ENCODE measurements at regions not wholly inside any gene's neighbourhood (a gene's known extent, or its start where the extent isn't known, plus 50 kb on each side); places are given as distances from the start of the nearest gene placed in this dataset.

DNA sequence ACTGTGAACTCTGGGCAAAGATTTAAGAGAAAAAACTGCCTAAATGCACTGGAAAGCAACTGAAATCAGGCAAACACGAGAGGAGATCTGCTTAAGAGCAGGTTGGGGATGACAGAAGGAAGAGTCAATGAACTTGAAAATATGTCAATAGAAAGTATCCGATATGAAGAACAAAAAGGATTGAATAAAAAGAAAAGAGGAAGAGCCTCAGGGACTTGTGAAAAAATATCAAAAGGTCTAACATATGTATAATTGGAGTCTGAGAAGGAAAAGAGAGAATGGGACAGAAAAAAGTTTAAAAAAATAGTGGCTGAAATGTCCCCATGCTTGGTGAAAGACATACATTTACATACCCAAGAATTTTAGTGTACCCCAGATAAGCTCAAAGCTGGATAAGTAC, 195.5 kb downstream of the COPRS start:
- ChIA-PET CTCF (ENCODE audit: unreplicated experiment) (no interaction called here), POLR2A (no interaction called here)
- no peak overlapping the region for H3K4me3 ChIP-seq (ENCODE audit: low read depth, low read length, poor library complexity, severe bottlenecking)
- intact Hi-C loops (cut with micrococcal nuclease; ENCODE audit: unreplicated experiment) = no loop called here
- BruUV-seq (replicated peaks) = no TSS peak
- no peaks in the 10 kb centered on the region for H3K36me3 ChIP-seq (ENCODE audit: insufficient read depth, low read length)
- no peaks in the 10 kb centered on the region for H3K79me2 ChIP-seq (ENCODE audit: insufficient read depth, low read depth, low read length)
- no peaks in the 10 kb centered on the region for H4K20me1 ChIP-seq (ENCODE audit: insufficient read depth, low read length)
- no peak overlapping the region for H2AFZ ChIP-seq (ENCODE audit: low read length)
- H3K9me2 ChIP-seq (ENCODE audit: insufficient read depth, low read length) = no peaks in the 10 kb centered on the region
- H3K4me1 ChIP-seq (ENCODE audit: insufficient read depth, low read length, poor library complexity, severe bottlenecking) = no peaks in the 10 kb centered on the region
- no peak overlapping the region for H3K27ac ChIP-seq (ENCODE audit: low read depth, low read length, poor library complexity, severe bottlenecking)
- H3K4me2 ChIP-seq (ENCODE audit: low read length) = no peak overlapping the region
- no peak for TF ChIP-seq EZH2phosphoT487 (IDR thresholded peaks at IDR 0.05; ENCODE audit: borderline replicate concordance, low read depth, low read length)
- H3K9me3 ChIP-seq (ENCODE audit: low read length) = no peaks in the 10 kb centered on the region
- DNase-seq (ENCODE audit: low spot score) = no peak

DNA sequence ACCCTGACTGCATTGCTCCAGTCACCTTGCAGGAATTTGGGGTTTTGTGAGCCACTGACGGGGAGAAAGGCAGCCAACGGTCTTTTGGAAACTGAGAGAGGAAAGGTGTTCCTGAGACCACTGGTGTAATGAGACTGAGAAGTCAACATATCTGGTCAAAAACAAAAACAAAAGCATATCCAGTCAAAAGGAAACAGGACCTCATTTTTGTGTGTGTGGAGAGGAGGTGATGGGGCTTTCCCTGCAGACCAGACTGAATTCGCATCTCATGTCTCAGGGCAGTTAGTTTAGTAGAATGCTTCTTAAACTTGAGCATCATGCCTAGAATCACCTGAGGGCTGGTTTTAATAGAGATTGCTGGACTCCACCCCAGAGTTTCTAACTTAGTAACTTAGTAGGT, 198.4 kb downstream of the COPRS start:
- POLR2A ChIA-PET = no interaction called here
- CTCF ChIA-PET (ENCODE audit: unreplicated experiment) = no interaction called here

DNA sequence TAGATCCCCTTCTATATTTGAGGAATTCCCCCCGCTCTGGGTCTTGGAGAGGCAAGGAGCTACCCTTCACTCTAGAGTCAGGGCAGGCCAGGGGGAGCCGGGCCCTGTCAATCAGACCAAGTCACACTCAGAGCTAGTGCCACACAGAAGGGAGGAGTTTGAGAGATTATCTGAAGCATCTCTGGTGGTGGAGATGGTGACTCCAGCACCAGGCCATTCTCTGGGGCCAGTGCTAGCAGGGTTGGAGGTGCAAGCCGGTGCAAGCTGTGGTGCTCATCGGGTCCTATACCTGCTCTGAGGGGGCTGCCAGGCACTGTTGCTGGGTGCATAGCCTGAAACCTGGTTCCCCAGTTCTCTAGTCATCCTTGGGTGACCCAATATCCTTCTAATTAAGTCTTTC, 201.2 kb downstream of the COPRS start:
- H3K36me3 ChIP-seq (ENCODE audit: insufficient read depth, low read length) = no peaks in the 10 kb centered on the region
- DNase-seq (ENCODE audit: low spot score) = no peak
- H3K9me2 ChIP-seq (ENCODE audit: insufficient read depth, low read length) = no peaks in the 10 kb centered on the region
- TF ChIP-seq EZH2phosphoT487 (IDR thresholded peaks at IDR 0.05; ENCODE audit: borderline replicate concordance, low read depth, low read length) = no peak
- TF ChIP-seq, protein P1, sequence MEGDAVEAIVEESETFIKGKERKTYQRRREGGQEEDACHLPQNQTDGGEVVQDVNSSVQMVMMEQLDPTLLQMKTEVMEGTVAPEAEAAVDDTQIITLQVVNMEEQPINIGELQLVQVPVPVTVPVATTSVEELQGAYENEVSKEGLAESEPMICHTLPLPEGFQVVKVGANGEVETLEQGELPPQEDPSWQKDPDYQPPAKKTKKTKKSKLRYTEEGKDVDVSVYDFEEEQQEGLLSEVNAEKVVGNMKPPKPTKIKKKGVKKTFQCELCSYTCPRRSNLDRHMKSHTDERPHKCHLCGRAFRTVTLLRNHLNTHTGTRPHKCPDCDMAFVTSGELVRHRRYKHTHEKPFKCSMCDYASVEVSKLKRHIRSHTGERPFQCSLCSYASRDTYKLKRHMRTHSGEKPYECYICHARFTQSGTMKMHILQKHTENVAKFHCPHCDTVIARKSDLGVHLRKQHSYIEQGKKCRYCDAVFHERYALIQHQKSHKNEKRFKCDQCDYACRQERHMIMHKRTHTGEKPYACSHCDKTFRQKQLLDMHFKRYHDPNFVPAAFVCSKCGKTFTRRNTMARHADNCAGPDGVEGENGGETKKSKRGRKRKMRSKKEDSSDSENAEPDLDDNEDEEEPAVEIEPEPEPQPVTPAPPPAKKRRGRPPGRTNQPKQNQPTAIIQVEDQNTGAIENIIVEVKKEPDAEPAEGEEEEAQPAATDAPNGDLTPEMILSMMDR (conservative IDR thresholded peaks at IDR 0.05; ENCODE audit: low read length) = no peak
- no peak overlapping the region for H3K27ac ChIP-seq (ENCODE audit: low read depth, low read length, poor library complexity, severe bottlenecking)
- no peaks in the 10 kb centered on the region for H3K4me1 ChIP-seq (ENCODE audit: insufficient read depth, low read length, poor library complexity, severe bottlenecking)
- BruUV-seq (replicated peaks) = no TSS peak
- intact Hi-C loops (cut with micrococcal nuclease; ENCODE audit: unreplicated experiment) = no loop called here
- no peaks in the 10 kb centered on the region for H4K20me1 ChIP-seq (ENCODE audit: insufficient read depth, low read length)
- H2AFZ ChIP-seq (ENCODE audit: low read length) = no peak overlapping the region
- H3K4me2 ChIP-seq (ENCODE audit: low read length) = no peak overlapping the region
- POLR2A ChIA-PET = no interaction called here
- no peaks in the 10 kb centered on the region for H3K79me2 ChIP-seq (ENCODE audit: insufficient read depth, low read depth, low read length)
- no peak overlapping the region for H3K4me3 ChIP-seq (ENCODE audit: low read depth, low read length, poor library complexity, severe bottlenecking)
- CTCF ChIA-PET (ENCODE audit: unreplicated experiment) = no interaction called here
- H3K9me3 ChIP-seq (ENCODE audit: low read length) = no peaks in the 10 kb centered on the region

More for the DNA sequence above, 198.4 kb downstream of the COPRS start:
- TF ChIP-seq EZH2phosphoT487 (IDR thresholded peaks at IDR 0.05; ENCODE audit: borderline replicate concordance, low read depth, low read length) = no peak
- TF ChIP-seq, protein P1 (conservative IDR thresholded peaks at IDR 0.05; ENCODE audit: low read length) = no peak
- Histone ChIP-seq H3K27ac (ENCODE audit: low read depth, low read length, poor library complexity, severe bottlenecking) (no peak overlapping the region), H4K20me1 (ENCODE audit: insufficient read depth, low read length) (no peaks in the 10 kb centered on the region), H3K9me3 (ENCODE audit: low read length) (no peaks in the 10 kb centered on the region), H3K4me3 (ENCODE audit: low read depth, low read length, poor library complexity, severe bottlenecking) (no peak overlapping the region), H3K36me3 (ENCODE audit: insufficient read depth, low read length) (no peaks in the 10 kb centered on the region), H3K4me1 (ENCODE audit: insufficient read depth, low read length, poor library complexity, severe bottlenecking) (no peaks in the 10 kb centered on the region), H3K4me2 (ENCODE audit: low read length) (no peak overlapping the region), H3K9me2 (ENCODE audit: insufficient read depth, low read length) (no peaks in the 10 kb centered on the region), H2AFZ (ENCODE audit: low read length) (no peak overlapping the region), H3K79me2 (ENCODE audit: insufficient read depth, low read depth, low read length) (no peaks in the 10 kb centered on the region)
- DNase-seq (ENCODE audit: low spot score) = no peak
- no TSS peak for BruUV-seq (replicated peaks)
- intact Hi-C loops (cut with micrococcal nuclease; ENCODE audit: unreplicated experiment) = no loop called here
